DND-41 (cell line): ENCODE measurements at regions not wholly inside any gene's neighbourhood (a gene's known extent, or its start where the extent isn't known, plus 50 kb on each side); places are given as distances from the start of the nearest gene placed in this dataset.

Experiments used
- CTCF ChIP-seq: IDR thresholded peaks from 2 replicates; pipeline ENCODE4 v1.5.1; 2012; ENCODE audit warnings: borderline replicate concordance, low read length, moderate library complexity, mild to moderate bottlenecking; ENCODE audit not compliant: poor library complexity, severe bottlenecking; ENCODE audit errors: extremely low read depth
- EZH2 ChIP-seq: IDR thresholded peaks from 3 replicates; pipeline ENCODE4 v1.6.1; 2012; ENCODE audit warnings: borderline replicate concordance, low read depth, mild to moderate bottlenecking, moderate library complexity, low read length, inconsistent platforms; ENCODE audit not compliant: severe bottlenecking

- TF ChIP-seq CTCF = no peak
- no peak for TF ChIP-seq EZH2
These were observed 139.0 kb upstream of the KCNMB2 start for GRCh38 chr3:178397202-178397601.
